ENCODE measurements at regions not wholly inside any gene's neighbourhood (a gene's known extent, or its start where the extent isn't known, plus 50 kb on each side); places are given as distances from the start of the nearest gene placed in this dataset.

- Histone ChIP-seq H4K20me1 (ENCODE audit: insufficient read depth, low read length) (no peaks in the 10 kb centered on the region), H3K27me3 (ENCODE audit: low read depth, low read length) (no peaks in the 10 kb centered on the region), H3K9ac (ENCODE audit: low read length) (no peak overlapping the region), H3K9me3 (ENCODE audit: insufficient read depth, low read length) (no peaks in the 10 kb centered on the region), H3K4me2 (ENCODE audit: low read length) (no peak overlapping the region), H3K27ac (ENCODE audit: low read length) (no peak overlapping the region), H3K4me3 (ENCODE audit: low read length) (no peak overlapping the region), H3K79me2 (ENCODE audit: low read length) (no peaks in the 10 kb centered on the region), H3K4me1 (ENCODE audit: low read length) (no peaks in the 10 kb centered on the region), H2AFZ (ENCODE audit: low read depth, low read length) (no peak overlapping the region), H3K36me3 (replicated peaks; ENCODE audit: low read depth, low read length) (no peaks in the 10 kb centered on the region)
- no peak for TF ChIP-seq EZH2phosphoT487 (IDR thresholded peaks at IDR 0.05; ENCODE audit: low read depth)
- TF ChIP-seq, protein P1, sequence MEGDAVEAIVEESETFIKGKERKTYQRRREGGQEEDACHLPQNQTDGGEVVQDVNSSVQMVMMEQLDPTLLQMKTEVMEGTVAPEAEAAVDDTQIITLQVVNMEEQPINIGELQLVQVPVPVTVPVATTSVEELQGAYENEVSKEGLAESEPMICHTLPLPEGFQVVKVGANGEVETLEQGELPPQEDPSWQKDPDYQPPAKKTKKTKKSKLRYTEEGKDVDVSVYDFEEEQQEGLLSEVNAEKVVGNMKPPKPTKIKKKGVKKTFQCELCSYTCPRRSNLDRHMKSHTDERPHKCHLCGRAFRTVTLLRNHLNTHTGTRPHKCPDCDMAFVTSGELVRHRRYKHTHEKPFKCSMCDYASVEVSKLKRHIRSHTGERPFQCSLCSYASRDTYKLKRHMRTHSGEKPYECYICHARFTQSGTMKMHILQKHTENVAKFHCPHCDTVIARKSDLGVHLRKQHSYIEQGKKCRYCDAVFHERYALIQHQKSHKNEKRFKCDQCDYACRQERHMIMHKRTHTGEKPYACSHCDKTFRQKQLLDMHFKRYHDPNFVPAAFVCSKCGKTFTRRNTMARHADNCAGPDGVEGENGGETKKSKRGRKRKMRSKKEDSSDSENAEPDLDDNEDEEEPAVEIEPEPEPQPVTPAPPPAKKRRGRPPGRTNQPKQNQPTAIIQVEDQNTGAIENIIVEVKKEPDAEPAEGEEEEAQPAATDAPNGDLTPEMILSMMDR (IDR thresholded peaks at IDR 0.05; ENCODE audit: low read depth, low read length), result no peak
These were observed 120.4 kb downstream of the TDRD15 start for GRCh38 chr2:21244161-21244560.

DNA sequence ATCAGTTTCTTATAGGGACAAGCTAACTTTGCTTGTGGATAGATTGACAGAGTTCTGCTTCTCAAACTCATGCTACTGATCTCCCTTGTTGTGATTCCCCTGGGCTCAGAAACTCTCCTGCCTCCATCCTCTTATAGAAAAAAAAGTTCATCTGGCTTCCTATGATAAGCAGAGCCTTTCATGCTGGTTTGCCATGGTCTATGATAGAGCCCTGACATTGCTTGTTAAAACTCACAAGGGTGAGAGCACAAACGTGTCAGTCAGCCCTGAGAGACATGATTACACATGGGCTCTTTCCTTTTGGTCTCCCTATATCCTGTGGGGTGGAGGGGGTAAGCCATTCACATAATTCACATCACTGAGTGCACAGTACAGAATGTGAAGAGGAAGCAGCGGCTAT is 121.8 kb downstream of the TDRD15 start:
- Histone ChIP-seq H2AFZ (ENCODE audit: low read depth, low read length) (no peak overlapping the region), H3K4me1 (ENCODE audit: low read length) (no peaks in the 10 kb centered on the region), H3K27me3 (ENCODE audit: low read depth, low read length) (no peaks in the 10 kb centered on the region), H3K79me2 (ENCODE audit: low read length) (no peaks in the 10 kb centered on the region), H3K9ac (ENCODE audit: low read length) (no peak overlapping the region), H3K4me2 (ENCODE audit: low read length) (no peak overlapping the region), H3K9me3 (ENCODE audit: insufficient read depth, low read length) (no peaks in the 10 kb centered on the region), H3K36me3 (replicated peaks; ENCODE audit: low read depth, low read length) (no peaks in the 10 kb centered on the region), H3K27ac (ENCODE audit: low read length) (no peak overlapping the region), H4K20me1 (ENCODE audit: insufficient read depth, low read length) (no peaks in the 10 kb centered on the region), H3K4me3 (ENCODE audit: low read length) (no peak overlapping the region)
- TF ChIP-seq, protein P1 (IDR thresholded peaks at IDR 0.05; ENCODE audit: low read depth, low read length), result no peak
- TF ChIP-seq EZH2phosphoT487 (IDR thresholded peaks at IDR 0.05; ENCODE audit: low read depth), result no peak

GRCh38 chr2:21249367-21249766 is 125.6 kb downstream of the TDRD15 start:
- Histone ChIP-seq H3K9ac (ENCODE audit: low read length) (no peak overlapping the region), H3K9me3 (ENCODE audit: insufficient read depth, low read length) (no peaks in the 10 kb centered on the region), H3K79me2 (ENCODE audit: low read length) (no peaks in the 10 kb centered on the region), H4K20me1 (ENCODE audit: insufficient read depth, low read length) (no peaks in the 10 kb centered on the region), H3K4me1 (ENCODE audit: low read length) (no peaks in the 10 kb centered on the region), H2AFZ (ENCODE audit: low read depth, low read length) (no peak overlapping the region), H3K4me3 (ENCODE audit: low read length) (no peak overlapping the region), H3K4me2 (ENCODE audit: low read length) (no peak overlapping the region), H3K27me3 (ENCODE audit: low read depth, low read length) (no peaks in the 10 kb centered on the region), H3K36me3 (replicated peaks; ENCODE audit: low read depth, low read length) (no peaks in the 10 kb centered on the region), H3K27ac (ENCODE audit: low read length) (no peak overlapping the region)
- TF ChIP-seq, protein P1 (IDR thresholded peaks at IDR 0.05; ENCODE audit: low read depth, low read length), result no peak
- no peak for TF ChIP-seq EZH2phosphoT487 (IDR thresholded peaks at IDR 0.05; ENCODE audit: low read depth)

- H3K4me3 ChIP-seq (ENCODE audit: low read length), result no peak overlapping the region
- no peaks in the 10 kb centered on the region for H3K79me2 ChIP-seq (ENCODE audit: low read length)
- no peak overlapping the region for H3K9ac ChIP-seq (ENCODE audit: low read length)
- H3K27ac ChIP-seq (ENCODE audit: low read length), result no peak overlapping the region
- H3K9me3 ChIP-seq (ENCODE audit: insufficient read depth, low read length), result no peaks in the 10 kb centered on the region
- H3K36me3 ChIP-seq (replicated peaks; ENCODE audit: low read depth, low read length), result no peaks in the 10 kb centered on the region
- H4K20me1 ChIP-seq (ENCODE audit: insufficient read depth, low read length), result no peaks in the 10 kb centered on the region
- no peaks in the 10 kb centered on the region for H3K4me1 ChIP-seq (ENCODE audit: low read length)
- H3K4me2 ChIP-seq (ENCODE audit: low read length), result no peak overlapping the region
- TF ChIP-seq, protein P1 (IDR thresholded peaks at IDR 0.05; ENCODE audit: low read depth, low read length), result no peak
- no peak for TF ChIP-seq EZH2phosphoT487 (IDR thresholded peaks at IDR 0.05; ENCODE audit: low read depth)
- no peak overlapping the region for H2AFZ ChIP-seq (ENCODE audit: low read depth, low read length)
- no peaks in the 10 kb centered on the region; the same call in 1 of the 2 replicates for H3K27me3 ChIP-seq (ENCODE audit: low read depth, low read length)
These were observed 126.9 kb downstream of the TDRD15 start for GRCh38 chr2:21250673-21251072.
